Right lobe of liver (tissue), 4 donors: ENCODE measurements at regions not wholly inside any gene's neighbourhood (a gene's known extent, or its start where the extent isn't known, plus 50 kb on each side); places are given as distances from the start of the nearest gene placed in this dataset.

Experiments used
- POLR2A ChIP-seq: fragments of 450-650 bp; IDR thresholded peaks from one replicate; pipeline ENCODE4 v1.6.1; 2017; ENCODE audit warnings: antibody characterized with exemption, mild to moderate bottlenecking
- TF ChIP-seq, protein P1 (sequence below), 4 donors: fragments of 200-600 bp in 3 of 4; fragments of 450-650 bp in 1 of 4; IDR thresholded peaks; one replicate each; pipeline versions ENCODE4 v1.5.1 to v1.8.0; 2016 to 2022; ENCODE audit warnings: antibody characterized with exemption in 4 of 4, mild to moderate bottlenecking in 2 of 4
- donor health status: DM: no; HTN: no; CAD: no.
- donor health status: DM: no; HTN: no; CAD: no.
- donor health status: DM: no; HTN: yes; CAD: no.

- TF ChIP-seq POLR2A: no peak
- TF ChIP-seq, protein P1, sequence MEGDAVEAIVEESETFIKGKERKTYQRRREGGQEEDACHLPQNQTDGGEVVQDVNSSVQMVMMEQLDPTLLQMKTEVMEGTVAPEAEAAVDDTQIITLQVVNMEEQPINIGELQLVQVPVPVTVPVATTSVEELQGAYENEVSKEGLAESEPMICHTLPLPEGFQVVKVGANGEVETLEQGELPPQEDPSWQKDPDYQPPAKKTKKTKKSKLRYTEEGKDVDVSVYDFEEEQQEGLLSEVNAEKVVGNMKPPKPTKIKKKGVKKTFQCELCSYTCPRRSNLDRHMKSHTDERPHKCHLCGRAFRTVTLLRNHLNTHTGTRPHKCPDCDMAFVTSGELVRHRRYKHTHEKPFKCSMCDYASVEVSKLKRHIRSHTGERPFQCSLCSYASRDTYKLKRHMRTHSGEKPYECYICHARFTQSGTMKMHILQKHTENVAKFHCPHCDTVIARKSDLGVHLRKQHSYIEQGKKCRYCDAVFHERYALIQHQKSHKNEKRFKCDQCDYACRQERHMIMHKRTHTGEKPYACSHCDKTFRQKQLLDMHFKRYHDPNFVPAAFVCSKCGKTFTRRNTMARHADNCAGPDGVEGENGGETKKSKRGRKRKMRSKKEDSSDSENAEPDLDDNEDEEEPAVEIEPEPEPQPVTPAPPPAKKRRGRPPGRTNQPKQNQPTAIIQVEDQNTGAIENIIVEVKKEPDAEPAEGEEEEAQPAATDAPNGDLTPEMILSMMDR (IDR thresholded peaks at IDR 0.05): no peak
Observed at GRCh38 chr2:147646818-147647468, 197.9 kb upstream of the ACVR2A start.
